ENCODE measurements at regions not wholly inside any gene's neighbourhood (a gene's known extent, or its start where the extent isn't known, plus 50 kb on each side); places are given as distances from the start of the nearest gene placed in this dataset.
"Not testable (repeated sequence)": the region's sequence is repeated elsewhere in the genome, so short reads cannot be mapped to it uniquely, and the experiment has no call there.

GRCh38 chr21:18832950-18833349 is 429.4 kb upstream of the TMPRSS15 start:
- no peak for DNase-seq

GRCh38 chr21:18834121-18834520 is 430.5 kb upstream of the TMPRSS15 start:
- not testable (repeated sequence) for DNase-seq

DNA sequence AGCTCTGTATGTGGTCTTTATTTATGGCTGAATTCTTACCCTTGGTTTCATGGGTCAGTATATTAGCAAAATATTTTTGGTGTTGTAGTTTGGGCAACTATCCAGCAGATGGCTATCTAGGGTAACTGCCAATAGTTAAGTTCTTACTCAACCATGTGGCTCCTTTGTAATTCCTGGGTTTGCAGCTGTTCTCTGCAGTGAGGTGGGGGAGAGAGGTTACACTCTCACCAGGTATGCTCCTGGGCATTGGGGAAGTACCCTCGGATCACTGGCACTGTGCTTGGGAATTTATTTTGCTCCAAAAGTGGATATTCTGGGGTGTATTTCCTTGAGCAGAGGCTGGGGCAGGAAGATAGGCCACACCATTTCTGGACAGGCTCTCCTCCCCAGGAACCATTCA is 436.7 kb upstream of the TMPRSS15 start:
- no peak for DNase-seq

GRCh38 chr21:18857606-18858005 is 454.0 kb upstream of the TMPRSS15 start:
- DNase-seq: not testable (repeated sequence)

DNA sequence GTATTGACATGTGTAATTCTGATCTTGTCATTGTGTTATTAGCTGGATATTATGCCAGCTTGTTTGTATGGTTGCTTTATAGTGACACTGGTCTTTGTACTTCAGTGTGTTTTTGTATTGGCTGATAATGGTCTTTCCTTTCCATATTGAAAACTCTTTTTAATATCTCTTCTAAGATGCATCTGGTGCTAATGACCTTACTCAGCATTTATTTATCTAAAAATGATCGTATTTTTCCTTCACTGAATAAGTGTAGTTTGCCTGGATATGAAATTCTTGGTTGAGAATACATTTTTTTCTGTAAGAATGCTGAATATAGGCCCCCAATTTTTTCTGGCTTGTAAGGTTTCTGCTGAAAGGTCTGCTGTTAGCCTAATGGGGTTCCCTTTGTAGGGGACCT is 465.5 kb upstream of the TMPRSS15 start:
- no peak for DNase-seq

- no peak for DNase-seq
These were observed 474.3 kb upstream of the TMPRSS15 start for GRCh38 chr21:18877917-18878316.

DNA sequence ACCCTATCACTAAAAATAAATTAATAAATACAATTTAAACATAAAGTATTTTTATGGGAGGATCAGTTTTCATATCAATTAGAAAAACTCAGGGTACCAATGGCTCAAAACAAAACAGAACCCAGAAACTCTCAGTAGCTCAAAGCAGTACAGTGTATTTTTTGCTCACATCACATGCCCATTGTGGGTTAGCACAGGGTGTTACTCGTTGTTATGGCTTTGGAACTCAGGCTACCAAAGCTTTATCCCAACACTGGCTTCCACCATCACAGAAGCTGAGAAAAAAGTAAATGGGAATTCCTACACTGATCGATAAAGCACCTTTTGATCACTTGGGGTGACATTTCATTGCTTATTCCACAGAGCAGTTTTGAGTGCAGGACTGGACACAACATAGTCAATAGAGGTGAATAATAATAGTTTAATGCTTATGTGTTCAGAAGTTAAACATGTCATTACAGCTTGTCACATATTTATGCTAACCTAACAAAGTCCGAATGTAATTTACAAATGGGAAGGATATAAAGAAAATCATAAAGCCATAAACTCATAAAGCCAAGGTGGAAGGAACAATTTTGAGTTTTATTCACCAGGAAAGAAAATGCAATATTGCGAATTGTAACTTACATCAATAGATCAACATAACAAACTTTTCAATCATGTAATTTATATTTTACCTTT is 484.5 kb upstream of the TMPRSS15 start:
- DNase-seq: no peak

- DNase-seq: no peak
These were observed 489.8 kb upstream of the TMPRSS15 start for GRCh38 chr21:18893406-18893805.

DNA sequence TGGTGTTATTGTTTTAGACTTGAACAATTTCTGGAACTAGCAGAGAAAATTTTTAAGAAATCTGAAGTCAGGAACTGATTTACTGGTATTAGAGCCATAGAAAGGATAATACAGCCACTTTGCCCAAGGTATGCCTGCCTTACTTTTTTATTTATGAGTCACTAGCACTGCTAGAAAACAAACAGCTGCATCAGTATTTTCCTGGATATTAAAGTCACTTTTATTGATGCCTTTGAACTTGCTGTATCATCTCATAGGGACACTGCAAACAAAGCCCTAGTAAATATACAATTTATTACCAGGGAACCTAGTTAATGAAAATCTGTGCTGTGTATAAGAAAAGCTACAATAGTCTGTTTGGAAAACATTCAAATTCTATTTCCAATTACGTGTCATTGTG is 490.8 kb upstream of the TMPRSS15 start:
- DNase-seq: no peak

DNA sequence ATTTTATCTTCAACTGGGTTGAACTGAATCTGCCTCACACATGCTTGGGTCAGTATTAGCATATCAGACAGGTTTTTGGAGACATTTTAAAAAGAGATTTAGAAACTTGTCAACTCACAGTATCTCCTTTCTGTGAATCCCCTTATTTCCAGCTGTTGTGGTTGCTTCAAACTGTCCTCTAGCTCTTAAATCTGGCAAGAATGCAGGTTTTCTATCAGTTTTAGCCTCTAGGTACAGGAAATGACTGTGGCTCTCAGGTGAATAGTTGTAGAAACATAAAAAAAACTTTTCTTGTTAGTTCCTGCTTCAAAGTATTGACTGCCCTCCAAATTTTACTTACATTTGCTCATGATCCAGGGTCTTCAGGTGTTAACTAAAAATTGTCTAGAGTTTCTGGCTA is 495.7 kb upstream of the TMPRSS15 start:
- DNase-seq: no peak

DNA sequence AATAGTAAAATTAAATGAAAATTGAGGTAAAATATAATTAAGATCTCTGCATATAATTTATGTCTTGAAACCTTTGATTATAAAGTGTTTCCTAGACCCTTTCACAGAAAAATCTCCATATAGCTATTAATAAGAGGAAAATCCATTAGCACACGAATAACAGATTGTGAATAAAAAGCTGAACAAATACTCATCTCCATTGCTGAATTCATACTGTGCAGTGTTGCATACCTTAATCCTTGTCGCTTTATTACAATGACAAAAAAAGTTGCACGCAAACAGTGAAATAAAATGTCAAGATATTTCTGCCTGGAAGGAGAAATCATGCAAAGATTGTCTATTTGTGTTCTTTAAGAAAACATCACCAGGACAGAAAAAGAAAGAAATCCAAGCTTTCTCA is 499.1 kb upstream of the TMPRSS15 start:
- DNase-seq: no peak

GRCh38 chr21:18907076-18907475 is 503.5 kb upstream of the TMPRSS15 start:
- no peak for DNase-seq

- DNase-seq: no peak
These were observed 505.1 kb upstream of the TMPRSS15 start for GRCh38 chr21:18908641-18909040.

GRCh38 chr21:18913914-18914313 is 510.3 kb upstream of the TMPRSS15 start:
- DNase-seq: no peak

DNA sequence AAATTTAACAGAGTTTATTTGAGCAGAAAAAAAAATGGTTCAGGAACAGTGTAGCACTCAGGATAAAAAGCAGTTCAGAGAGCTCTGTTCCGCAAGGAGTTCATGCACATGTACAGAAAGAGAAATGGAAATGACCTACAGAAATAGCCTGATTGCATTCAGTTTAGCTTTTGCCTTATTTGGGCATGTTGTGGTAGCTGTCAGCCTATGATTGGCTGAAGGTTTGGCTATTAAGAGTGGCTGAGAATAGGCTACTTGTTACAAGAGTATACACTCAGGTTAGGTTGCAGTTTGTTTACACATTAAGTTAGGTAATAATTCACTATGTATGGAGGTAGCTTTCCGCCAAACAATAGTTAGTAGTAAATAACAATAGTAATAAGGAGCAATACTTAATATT is 511.0 kb upstream of the TMPRSS15 start:
- no peak for DNase-seq

- DNase-seq: no peak
These were observed 514.0 kb upstream of the TMPRSS15 start for GRCh38 chr21:18917622-18918021.

DNA sequence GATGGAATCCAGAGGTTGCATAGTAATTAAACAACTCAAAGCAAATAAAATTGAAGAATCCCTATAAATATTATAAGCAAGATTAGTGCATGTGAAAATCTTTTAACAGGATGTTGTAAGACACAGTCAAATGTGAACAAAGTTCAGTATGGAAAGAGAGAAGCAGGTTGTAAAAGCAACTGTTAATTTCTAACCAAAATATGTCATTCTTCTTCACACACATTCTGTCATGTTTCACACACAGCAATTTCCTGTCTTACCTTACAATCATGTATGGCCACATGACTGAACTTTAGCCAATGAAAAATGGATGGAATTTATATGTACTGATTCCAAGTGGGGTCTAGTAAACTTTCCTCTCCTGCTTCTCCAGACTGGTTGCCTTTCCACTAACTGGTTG is 527.7 kb upstream of the TMPRSS15 start:
- no peak for DNase-seq

DNA sequence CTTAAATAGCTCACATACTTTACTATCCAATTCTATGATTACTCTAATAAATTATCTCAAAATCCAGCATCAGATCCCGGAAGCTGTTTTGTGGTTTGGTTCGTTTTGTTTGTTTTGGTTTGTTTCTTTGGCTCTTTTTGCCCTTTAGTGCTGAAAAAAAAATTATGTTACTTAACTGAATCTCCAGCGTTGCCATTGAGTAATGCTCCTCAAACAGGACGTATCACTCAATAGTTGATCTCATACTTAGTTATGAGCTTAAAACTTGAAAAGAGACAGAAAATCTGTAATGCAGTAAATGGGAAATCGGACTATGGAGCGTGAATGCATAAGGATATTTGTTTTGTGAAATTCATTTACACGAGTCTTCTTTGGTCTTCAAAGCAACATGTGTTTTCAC is 533.8 kb upstream of the TMPRSS15 start:
- DNase-seq: no peak

GRCh38 chr21:18940791-18941190 is 537.2 kb upstream of the TMPRSS15 start:
- no peak for DNase-seq

- DNase-seq: no peak
These were observed 546.6 kb upstream of the TMPRSS15 start for GRCh38 chr21:18950045-18950740.

DNA sequence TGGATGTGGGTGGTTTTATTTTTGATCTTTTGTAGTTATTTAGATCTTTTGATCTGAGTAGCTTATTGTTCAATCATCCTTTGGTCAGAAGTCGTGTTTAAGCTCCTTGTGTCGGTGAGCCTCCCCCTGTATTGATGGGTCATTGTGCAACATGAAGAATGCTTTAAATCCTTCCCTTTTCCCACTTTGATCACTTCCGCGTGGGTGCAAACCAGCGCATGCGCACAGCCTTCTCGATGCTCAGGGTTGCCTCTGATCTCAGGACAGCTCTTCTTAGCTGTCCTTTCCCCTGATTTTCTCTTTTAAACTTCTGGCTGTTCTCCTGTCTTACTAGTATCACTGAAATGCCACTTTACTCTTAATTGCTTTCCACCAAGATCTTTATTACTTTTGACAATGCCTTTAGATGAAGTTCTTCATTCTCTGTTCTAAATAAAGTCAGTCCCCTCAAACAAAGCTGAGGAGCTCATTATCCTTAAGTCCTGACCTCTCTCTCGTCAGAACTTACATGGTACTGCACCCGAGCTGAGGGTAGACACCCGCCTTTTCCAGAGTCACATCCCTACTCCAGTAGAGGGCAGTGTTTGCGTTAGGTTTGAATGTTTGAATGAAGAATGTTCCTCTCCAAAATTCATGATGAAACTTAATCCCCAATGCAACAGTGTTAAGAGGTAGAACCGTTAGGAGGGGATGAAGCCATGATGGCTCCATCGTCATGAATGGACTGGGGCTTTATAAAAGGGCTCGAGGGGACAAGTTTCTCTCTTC is 547.9 kb upstream of the TMPRSS15 start:
- peak; percentile 5 to 6 for DNase-seq

- DNase-seq: no peak
These were observed 550.9 kb upstream of the TMPRSS15 start for GRCh38 chr21:18954441-18954844.

DNA sequence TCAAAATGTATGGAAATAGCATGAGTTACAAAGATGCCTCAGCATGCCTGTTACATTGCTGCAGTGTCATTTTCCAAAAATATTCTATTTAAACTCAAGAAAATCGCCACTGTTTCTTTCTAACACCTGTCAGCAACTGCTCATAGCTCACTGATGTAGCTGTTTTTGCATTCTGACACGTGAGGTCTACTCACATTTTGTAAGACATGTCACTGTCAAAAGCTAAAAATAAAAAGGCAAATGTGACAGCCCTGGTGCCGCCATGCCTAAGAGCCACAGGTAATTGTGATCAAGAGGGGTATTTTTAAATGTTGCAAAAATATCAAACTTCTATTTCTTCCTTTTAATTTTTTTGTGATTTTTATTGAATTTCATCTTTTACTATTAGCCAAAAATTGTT is 556.2 kb upstream of the TMPRSS15 start:
- DNase-seq: no peak

DNA sequence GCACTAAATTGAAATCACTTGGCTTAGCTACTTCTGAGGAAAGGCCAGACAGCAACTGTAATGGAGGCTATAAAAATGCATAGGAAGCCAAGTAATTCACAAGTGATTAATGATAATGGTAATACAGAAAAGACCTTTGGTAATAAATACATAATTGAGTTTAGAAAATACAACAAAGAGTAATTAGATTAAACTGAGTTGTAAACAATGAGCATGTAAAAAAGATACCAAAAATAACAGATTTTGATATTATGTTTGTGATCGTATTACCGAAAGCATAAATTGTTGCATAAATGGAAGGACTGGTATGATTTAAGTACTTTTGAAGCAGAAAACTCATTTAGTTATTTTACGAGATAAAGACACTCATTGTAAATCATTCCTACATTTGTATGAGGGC is 556.7 kb upstream of the TMPRSS15 start:
- no peak for DNase-seq

Data from inflammatory macrophage (primary cell).